BJ (cell line): ENCODE measurements at regions not wholly inside any gene's neighbourhood (a gene's known extent, or its start where the extent isn't known, plus 50 kb on each side); places are given as distances from the start of the nearest gene placed in this dataset.

Source experiments
- CTCF ChIA-PET: fragments of 350-600 bp; formaldehyde crosslinking; extraction: SDS; loops from one replicate; lab custom pipeline; 2021; ENCODE audit warnings: antibody characterized with exemption, inconsistent platforms; lab: Yijun Ruan, JAX
- POLR2A ChIA-PET: fragments of 300-600 bp; sonication (Branson Sonifier 250); formaldehyde crosslinking; extraction: SDS; loops from one replicate; lab custom pipeline; 2021; ENCODE audit warnings: antibody characterized with exemption; lab: Charles Lee
- DNase-seq: peaks from one replicate; pipeline ENCODE4 v3.0.0-alpha.2; 2011; ENCODE audit warnings: low read depth
- H3K27me3 ChIP-seq: 2 replicates; pipeline ENCODE4 v1.6.0; 2011; ENCODE audit warnings: low read length; ENCODE audit not compliant: control insufficient read depth, insufficient read depth
- H3K36me3 ChIP-seq: 2 replicates; pipeline ENCODE4 v1.5.1; 2011; ENCODE audit warnings: low read length; ENCODE audit not compliant: control insufficient read depth, insufficient read depth
- H3K4me3 ChIP-seq: 2 replicates; pipeline ENCODE4 v1.5.1; 2011; ENCODE audit warnings: low read depth, mild to moderate bottlenecking, control low read depth, low read length
- TF ChIP-seq, protein P1 (sequence below): IDR thresholded peaks from 2 replicates; pipeline ENCODE4 v1.5.1; 2011; ENCODE audit warnings: low read depth, mild to moderate bottlenecking, control low read depth, inconsistent platforms, low read length, moderate library complexity; ENCODE audit not compliant: insufficient read depth

- H3K27me3 ChIP-seq, result no peaks in the 10 kb centered on the region
- no peaks in the 10 kb centered on the region for H3K36me3 ChIP-seq
- CTCF ChIA-PET, result no interaction called here
- POLR2A ChIA-PET, result no interaction called here
- TF ChIP-seq, protein P1, sequence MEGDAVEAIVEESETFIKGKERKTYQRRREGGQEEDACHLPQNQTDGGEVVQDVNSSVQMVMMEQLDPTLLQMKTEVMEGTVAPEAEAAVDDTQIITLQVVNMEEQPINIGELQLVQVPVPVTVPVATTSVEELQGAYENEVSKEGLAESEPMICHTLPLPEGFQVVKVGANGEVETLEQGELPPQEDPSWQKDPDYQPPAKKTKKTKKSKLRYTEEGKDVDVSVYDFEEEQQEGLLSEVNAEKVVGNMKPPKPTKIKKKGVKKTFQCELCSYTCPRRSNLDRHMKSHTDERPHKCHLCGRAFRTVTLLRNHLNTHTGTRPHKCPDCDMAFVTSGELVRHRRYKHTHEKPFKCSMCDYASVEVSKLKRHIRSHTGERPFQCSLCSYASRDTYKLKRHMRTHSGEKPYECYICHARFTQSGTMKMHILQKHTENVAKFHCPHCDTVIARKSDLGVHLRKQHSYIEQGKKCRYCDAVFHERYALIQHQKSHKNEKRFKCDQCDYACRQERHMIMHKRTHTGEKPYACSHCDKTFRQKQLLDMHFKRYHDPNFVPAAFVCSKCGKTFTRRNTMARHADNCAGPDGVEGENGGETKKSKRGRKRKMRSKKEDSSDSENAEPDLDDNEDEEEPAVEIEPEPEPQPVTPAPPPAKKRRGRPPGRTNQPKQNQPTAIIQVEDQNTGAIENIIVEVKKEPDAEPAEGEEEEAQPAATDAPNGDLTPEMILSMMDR, result no peak
- H3K4me3 ChIP-seq, result no peak overlapping the region
- DNase-seq, result no peak
These were observed 639.4 kb upstream of the TBX3 start for GRCh38 chr12:115323223-115323905.

DNA sequence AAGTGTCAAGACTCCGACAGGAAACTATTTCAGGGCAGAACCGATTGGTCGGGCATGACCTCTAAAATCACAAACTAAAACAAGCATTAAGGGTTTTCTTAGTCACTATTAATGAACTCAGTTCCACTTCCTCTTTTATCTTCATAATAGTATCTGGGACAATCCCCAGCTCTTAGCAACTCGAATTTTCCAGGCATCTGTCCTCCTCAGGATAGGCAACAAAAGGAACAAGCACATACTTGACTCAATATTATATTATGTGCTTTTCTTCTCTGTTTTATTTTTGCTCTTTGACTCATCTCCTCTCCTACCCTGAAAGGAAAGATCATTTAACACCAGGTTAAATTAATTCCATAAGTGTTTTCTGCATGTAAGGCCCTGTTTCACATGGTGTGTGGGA, 638.3 kb upstream of the TBX3 start:
- ChIA-PET POLR2A (interaction anchor here (0.6 kb wide), 1 partner anchor 638 kb away, joined by 3 read pairs; the partner anchor contains the start of gene TBX3), CTCF (no interaction called here)
- TF ChIP-seq, protein P1, result no peak
- no peaks in the 10 kb centered on the region for H3K27me3 ChIP-seq
- no peaks in the 10 kb centered on the region for H3K36me3 ChIP-seq
- H3K4me3 ChIP-seq, result no peak overlapping the region
- DNase-seq, result no peak

DNA sequence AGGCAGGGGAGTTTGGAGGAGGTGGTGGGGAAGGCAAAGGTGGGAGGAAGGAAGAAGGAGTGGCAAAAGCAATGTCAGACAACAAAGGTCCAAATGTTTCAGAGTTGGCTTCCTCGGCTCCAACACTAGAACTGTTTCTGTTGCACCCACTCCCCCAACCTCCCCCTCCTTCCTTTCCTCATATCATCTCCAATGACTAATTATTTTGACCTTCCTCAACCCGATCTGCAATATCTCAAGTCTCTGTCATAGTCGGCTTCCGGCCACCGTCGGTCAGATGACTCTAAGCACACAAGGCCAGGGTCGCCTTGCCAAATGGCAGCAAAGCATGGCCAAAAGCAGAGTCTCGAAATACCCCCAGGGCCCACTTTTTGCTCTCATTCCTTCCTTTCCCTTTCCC, 637.0 kb upstream of the TBX3 start:
- TF ChIP-seq, protein P1, result no peak
- no peak for DNase-seq
- no peak overlapping the region for H3K4me3 ChIP-seq
- H3K27me3 ChIP-seq, result no peaks in the 10 kb centered on the region
- POLR2A ChIA-PET, result no interaction called here
- no peaks in the 10 kb centered on the region for H3K36me3 ChIP-seq
- CTCF ChIA-PET, result no interaction called here

- no peaks in the 10 kb centered on the region for H3K36me3 ChIP-seq
- CTCF ChIA-PET, result no interaction called here
- no peak for DNase-seq
- H3K4me3 ChIP-seq, result no peak overlapping the region
- POLR2A ChIA-PET, result no interaction called here
- TF ChIP-seq, protein P1, result no peak
- H3K27me3 ChIP-seq, result no peaks in the 10 kb centered on the region
These were observed 636.5 kb upstream of the TBX3 start for GRCh38 chr12:115320451-115320850.

DNA sequence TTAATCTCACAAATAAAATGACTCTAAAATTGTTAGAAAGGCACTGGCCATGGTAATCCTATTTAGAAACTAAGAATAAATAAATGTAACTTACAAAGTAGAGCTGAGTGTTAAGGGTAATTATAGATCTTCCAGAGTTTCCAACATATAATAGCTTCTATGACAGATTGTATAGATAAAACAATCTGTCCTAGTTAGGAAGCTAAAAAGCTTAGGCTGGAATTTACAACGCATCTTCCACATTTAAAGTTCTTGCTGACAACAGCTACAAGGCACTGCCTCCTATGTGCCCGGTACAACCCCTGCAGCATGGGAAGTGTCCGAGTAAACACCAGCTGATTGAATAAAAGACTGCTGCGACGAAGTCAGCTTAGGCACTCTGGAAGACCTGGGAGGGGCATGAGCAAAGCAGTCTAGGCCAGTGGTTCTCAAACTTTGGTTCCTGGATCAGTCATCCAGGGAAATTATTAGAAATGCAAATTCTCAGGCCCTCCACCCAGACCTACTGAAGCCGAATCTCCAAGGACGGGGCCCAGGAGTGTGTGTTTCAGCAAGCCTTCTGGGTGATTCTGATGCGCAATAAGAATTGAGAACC, 635.6 kb upstream of the TBX3 start:
- H3K36me3 ChIP-seq, result no peaks in the 10 kb centered on the region
- H3K4me3 ChIP-seq, result no peak overlapping the region
- POLR2A ChIA-PET, result no interaction called here
- H3K27me3 ChIP-seq, result no peaks in the 10 kb centered on the region
- CTCF ChIA-PET, result interaction anchor here (0.6 kb wide), 1 partner anchor 453 kb away, joined by 3 read pairs; no protein-coding TSS in a partner anchor
- TF ChIP-seq, protein P1, result no peak
- DNase-seq, result no peak
